Skeletal muscle cell (primary cell): ENCODE measurements at regions not wholly inside any gene's neighbourhood (a gene's known extent, or its start where the extent isn't known, plus 50 kb on each side); places are given as distances from the start of the nearest gene placed in this dataset.

ENCODE experiments used
- DNase-seq: peaks from one replicate; pipeline ENCODE4 v3.0.0-alpha.2; 2010; ENCODE audit warnings: low read depth
- H3K4me3 ChIP-seq: 2 replicates; pipeline ENCODE4 v1.5.1; 2011; ENCODE audit warnings: low read depth, mild to moderate bottlenecking, control low read depth, low read length, moderate library complexity

GRCh38 chr5:114297915-114298314 is 64.0 kb upstream of the KCNN2 start:
- DNase-seq = no peak
- no peak overlapping the region for H3K4me3 ChIP-seq

- DNase-seq = no peak
- H3K4me3 ChIP-seq = no peak overlapping the region
These were observed 56.3 kb upstream of the KCNN2 start for GRCh38 chr5:114305402-114306207.

- DNase-seq = no peak
- H3K4me3 ChIP-seq = no peak overlapping the region
These were observed 53.9 kb upstream of the KCNN2 start for GRCh38 chr5:114308017-114308416.

- DNase-seq = no peak
- H3K4me3 ChIP-seq = no peak overlapping the region
These were observed 53.4 kb upstream of the KCNN2 start for GRCh38 chr5:114308508-114308907.

GRCh38 chr5:114310666-114311065 is 51.2 kb upstream of the KCNN2 start:
- H3K4me3 ChIP-seq = no peak overlapping the region
- DNase-seq = no peak

GRCh38 chr5:114311281-114311680 is 50.6 kb upstream of the KCNN2 start:
- DNase-seq = no peak
- no peak overlapping the region for H3K4me3 ChIP-seq

GRCh38 chr5:114311968-114312367 is 49.9 kb upstream of the KCNN2 start:
- no peak overlapping the region for H3K4me3 ChIP-seq
- DNase-seq = no peak
